ENCODE measurements at regions not wholly inside any gene's neighbourhood (a gene's known extent, or its start where the extent isn't known, plus 50 kb on each side); places are given as distances from the start of the nearest gene placed in this dataset.

- TF ChIP-seq CTCF (IDR thresholded peaks at IDR 0.05) (no peak), POLR2A (IDR thresholded peaks at IDR 0.05) (no peak), POLR2AphosphoS5 (IDR thresholded peaks at IDR 0.05) (no peak)
Observed at GRCh38 chr16:47967374-47967773, 188.4 kb downstream of the ABCC12 start.
